Adipocyte (in vitro differentiated cells): ENCODE measurements at regions not wholly inside any gene's neighbourhood (a gene's known extent, or its start where the extent isn't known, plus 50 kb on each side); places are given as distances from the start of the nearest gene placed in this dataset.
"Not testable (repeated sequence)": the region's sequence is repeated elsewhere in the genome, so short reads cannot be mapped to it uniquely, and the experiment has no call there.

ENCODE experiments used
- DNase-seq: peaks from one replicate; pipeline ENCODE4 v3.0.0-alpha.2; 2015; ENCODE audit warnings: low read depth
- H3K27me3 ChIP-seq: replicated peaks from 2 replicates; pipeline ENCODE4 v1.7.0; 2013; ENCODE audit warnings: mild to moderate bottlenecking, low read length, moderate library complexity; ENCODE audit not compliant: control insufficient read depth, insufficient read depth
- H3K36me3 ChIP-seq: 2 replicates; pipeline ENCODE4 v1.7.0; 2013; ENCODE audit warnings: low read length, mild to moderate bottlenecking, moderate library complexity; ENCODE audit not compliant: control insufficient read depth, insufficient read depth, severe bottlenecking
- H3K4me1 ChIP-seq: 2 replicates; pipeline ENCODE4 v1.7.0; 2013; ENCODE audit warnings: mild to moderate bottlenecking, low read length, moderate library complexity; ENCODE audit not compliant: control insufficient read depth, insufficient read depth
- H3K4me3 ChIP-seq: 2 replicates; pipeline ENCODE4 v1.7.0; 2013; ENCODE audit warnings: mild to moderate bottlenecking, low read length, moderate library complexity
- H3K9ac ChIP-seq: 2 replicates; pipeline ENCODE4 v1.7.0; 2013; ENCODE audit warnings: mild to moderate bottlenecking, low read length, moderate library complexity
- H3K9me3 ChIP-seq: 2 replicates; pipeline ENCODE4 v1.7.0; 2013; ENCODE audit warnings: mild to moderate bottlenecking, low read length, moderate library complexity; ENCODE audit not compliant: control insufficient read depth

DNA sequence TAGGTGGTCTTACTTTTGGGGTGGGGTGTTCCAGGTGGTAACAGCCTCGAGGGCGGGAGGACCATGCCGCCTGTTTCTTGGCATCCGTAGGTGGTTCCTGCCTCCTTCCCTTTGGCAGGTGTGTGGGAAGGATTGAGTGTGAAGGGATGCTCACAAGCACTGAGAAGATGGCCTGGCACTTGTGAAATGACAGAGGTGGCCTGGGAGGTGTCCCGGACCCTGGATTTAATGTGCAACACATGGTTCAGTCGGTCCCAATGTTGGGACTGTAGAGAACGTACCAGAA, 165.8 kb upstream of the FOXF1 start:
- Histone ChIP-seq H3K9ac (no peak overlapping the region), H3K4me1 (peaks cover 20% of the 10 kb centered on the region), H3K9me3 (peaks cover 5% of the 10 kb centered on the region), H3K4me3 (no peak overlapping the region), H3K27me3 (peaks cover 47% of the 10 kb centered on the region), H3K36me3 (no peaks in the 10 kb centered on the region)
- DNase-seq: no peak

DNA sequence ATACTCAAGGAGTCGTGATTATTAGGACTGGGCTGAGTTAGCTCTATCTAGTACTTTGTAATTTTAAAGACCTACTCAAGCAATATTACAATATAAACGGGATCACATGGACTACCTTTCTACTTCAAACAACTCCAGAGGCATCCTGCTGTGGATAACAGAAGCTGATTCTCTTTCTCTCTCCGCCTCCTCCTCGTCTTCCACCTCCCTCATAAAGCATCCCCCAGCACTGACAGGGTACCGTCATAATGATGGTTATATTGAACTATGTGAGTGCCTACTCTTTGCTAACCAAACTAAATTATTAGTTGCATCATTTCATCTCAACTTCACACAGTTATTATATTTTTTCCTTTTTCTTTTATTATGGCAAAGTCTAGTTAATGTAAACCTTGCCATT, 165.4 kb upstream of the FOXF1 start:
- H3K9ac ChIP-seq: no peak overlapping the region
- H3K4me3 ChIP-seq: no peak overlapping the region
- peaks cover 5% of the 10 kb centered on the region for H3K9me3 ChIP-seq
- H3K4me1 ChIP-seq: peaks cover 20% of the 10 kb centered on the region
- H3K36me3 ChIP-seq: no peaks in the 10 kb centered on the region
- DNase-seq: no peak
- H3K27me3 ChIP-seq: peaks cover 50% of the 10 kb centered on the region

DNA sequence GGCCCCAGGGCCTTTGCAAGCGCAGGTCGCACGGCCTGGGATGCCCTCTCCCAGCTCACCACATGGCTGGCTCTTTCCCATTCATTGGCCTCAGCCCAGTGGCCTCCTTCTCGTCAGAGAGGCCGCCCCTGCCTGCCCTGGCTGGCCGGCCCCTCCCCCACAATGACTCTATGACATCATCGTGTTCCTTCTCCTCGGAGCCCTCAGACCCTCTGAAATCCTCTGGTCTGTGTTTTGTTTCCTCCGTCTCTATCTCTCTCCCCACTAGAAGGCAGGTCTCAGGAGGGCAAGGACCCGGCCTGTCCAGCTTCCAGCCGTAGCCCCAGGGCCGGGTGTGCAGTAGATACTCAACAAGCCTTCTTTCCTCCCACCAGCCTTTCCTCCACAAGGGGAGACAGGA, 164.8 kb upstream of the FOXF1 start:
- H3K36me3 ChIP-seq: no peaks in the 10 kb centered on the region
- DNase-seq: no peak
- peaks cover 5% of the 10 kb centered on the region for H3K9me3 ChIP-seq
- no peak overlapping the region for H3K4me3 ChIP-seq
- H3K9ac ChIP-seq: no peak overlapping the region
- H3K4me1 ChIP-seq: peaks cover 20% of the 10 kb centered on the region
- peaks cover 57% of the 10 kb centered on the region for H3K27me3 ChIP-seq

DNA sequence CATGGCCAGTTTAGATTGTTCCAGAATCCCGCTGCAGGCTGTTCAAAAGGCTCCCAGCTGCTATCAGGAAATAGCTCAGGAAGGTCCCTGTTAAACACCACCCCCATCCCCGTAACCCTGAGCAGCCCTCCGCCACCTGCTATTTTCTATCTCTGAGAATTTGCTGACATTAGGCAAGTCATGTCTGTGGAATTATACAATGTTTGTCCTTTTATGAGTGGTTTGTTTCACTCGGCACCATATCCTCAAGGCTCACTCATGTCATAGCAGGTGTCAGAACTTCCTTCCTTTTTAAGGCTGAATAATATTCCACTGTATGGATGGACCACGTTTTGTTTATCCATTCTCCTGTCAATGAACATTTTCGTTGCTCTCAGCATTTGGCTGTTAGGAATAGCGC, 164.3 kb upstream of the FOXF1 start:
- no peak overlapping the region for H3K4me3 ChIP-seq
- no peak overlapping the region for H3K9ac ChIP-seq
- H3K36me3 ChIP-seq: no peaks in the 10 kb centered on the region
- H3K27me3 ChIP-seq: peaks cover 60% of the 10 kb centered on the region
- peaks cover 20% of the 10 kb centered on the region for H3K4me1 ChIP-seq
- H3K9me3 ChIP-seq: peaks cover 5% of the 10 kb centered on the region
- DNase-seq: no peak

DNA sequence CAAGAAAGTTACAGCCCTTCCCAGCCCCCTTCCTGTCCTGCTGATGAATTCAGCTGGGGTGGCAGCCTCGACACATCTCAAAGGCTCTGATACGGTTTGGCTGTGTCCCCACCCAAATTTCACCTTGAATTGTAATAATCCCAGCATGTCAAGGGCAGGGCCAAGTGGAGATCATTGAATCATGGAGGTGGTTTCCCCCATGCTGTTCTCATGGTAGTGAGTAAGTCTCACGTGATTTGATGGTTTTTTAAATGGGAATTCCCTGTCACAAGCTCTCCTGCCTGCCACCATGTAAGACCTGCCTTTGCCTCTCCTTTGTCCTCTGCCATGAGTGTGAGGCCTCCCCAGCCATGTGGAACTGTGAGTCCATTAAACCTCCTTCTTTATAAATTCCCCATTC, 163.2 kb upstream of the FOXF1 start:
- Histone ChIP-seq H3K9ac (no peak overlapping the region), H3K4me3 (no peak overlapping the region), H3K9me3 (peaks cover 5% of the 10 kb centered on the region), H3K4me1 (peaks cover 20% of the 10 kb centered on the region), H3K36me3 (no peaks in the 10 kb centered on the region), H3K27me3 (peaks cover 66% of the 10 kb centered on the region)
- no peak for DNase-seq

DNA sequence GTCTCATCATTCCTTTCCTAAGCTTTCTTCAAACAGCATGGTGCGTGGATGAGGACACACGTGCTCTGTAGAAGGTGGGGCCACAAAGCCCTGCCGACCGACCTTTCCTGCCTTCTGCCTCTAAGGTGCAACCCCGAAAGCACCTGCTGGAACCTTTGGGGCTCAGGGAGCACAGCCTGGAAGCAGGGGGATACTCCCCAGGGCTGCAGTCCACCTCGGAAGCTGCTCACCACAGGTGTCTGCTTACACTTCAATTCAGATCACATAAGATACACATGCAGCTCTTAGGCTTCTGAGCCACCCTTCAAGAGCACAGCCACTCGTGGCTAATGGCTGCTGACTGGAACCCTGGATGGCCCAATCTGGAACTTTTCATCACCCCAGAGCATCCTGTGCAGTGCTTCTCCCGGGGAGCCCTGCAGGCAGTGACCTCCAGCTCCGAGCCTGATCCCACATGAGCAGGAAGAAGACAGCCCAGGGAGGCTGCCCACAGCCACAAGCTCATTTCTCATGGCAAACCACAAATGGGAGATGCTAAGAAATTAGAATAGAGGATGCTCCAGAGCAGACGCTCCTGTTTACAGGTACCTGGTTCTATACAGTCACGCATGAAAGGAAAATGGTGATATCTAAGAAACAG, 162.3 kb upstream of the FOXF1 start:
- peaks cover 15% of the 10 kb centered on the region for H3K4me1 ChIP-seq
- H3K9me3 ChIP-seq: peaks cover 5% of the 10 kb centered on the region
- no peak for DNase-seq
- H3K36me3 ChIP-seq: no peaks in the 10 kb centered on the region
- peaks cover 73% of the 10 kb centered on the region for H3K27me3 ChIP-seq
- H3K4me3 ChIP-seq: no peak overlapping the region
- H3K9ac ChIP-seq: no peak overlapping the region

DNA sequence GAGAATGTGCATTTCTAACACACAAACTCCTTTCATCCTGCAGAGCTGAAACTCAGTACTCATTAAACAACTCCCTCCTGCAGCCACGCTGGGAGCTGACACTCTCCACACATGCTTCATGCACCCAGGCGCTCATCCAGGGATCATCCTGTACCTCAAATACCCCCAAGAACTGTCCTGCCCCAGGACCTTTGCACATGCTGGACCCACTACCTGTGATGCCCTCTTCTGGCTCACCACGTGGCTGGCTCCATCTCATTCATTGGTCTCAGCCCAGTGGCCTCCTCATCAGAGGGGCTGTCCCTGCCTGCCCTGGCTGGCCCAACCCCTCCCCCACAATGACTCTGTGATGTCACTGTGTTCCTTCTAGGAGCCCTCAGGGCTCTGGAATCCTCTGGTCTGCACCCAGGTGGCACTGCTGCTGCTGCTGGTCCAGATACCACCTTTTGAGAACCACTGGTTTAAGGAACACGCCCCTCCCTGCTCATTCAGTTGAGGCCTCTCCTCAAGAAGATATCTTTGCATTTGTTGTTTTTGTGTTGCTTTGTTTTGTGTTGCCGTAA, 160.9 kb upstream of the FOXF1 start:
- Histone ChIP-seq H3K4me3 (no peak overlapping the region), H3K9me3 (peaks cover 5% of the 10 kb centered on the region), H3K4me1 (peaks cover under 1% of the 10 kb centered on the region), H3K27me3 (peaks cover 71% of the 10 kb centered on the region), H3K9ac (no peak overlapping the region), H3K36me3 (no peaks in the 10 kb centered on the region)
- no peak for DNase-seq

DNA sequence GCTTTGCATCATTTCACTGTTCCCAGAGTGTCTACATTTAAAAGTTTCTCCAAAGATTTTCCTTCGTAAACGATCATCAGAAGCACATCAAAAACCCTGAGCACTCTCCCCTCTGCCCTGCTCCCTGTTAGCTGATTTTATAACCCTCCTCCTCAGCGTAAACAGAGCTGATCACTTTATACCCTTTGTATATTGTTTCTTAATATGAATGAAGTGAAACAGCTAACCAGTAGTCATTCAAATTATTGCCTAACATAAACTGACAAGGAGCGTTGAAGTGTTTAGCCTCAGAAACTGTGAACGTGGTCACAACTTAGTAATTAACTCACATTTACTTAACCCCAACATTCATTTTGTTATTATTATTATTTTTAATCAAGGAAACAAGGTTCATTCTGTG, 160.0 kb upstream of the FOXF1 start:
- H3K4me3 ChIP-seq: no peak overlapping the region
- peaks cover 63% of the 10 kb centered on the region for H3K27me3 ChIP-seq
- no peaks in the 10 kb centered on the region for H3K36me3 ChIP-seq
- no peak overlapping the region for H3K9ac ChIP-seq
- no peak for DNase-seq
- peaks cover 5% of the 10 kb centered on the region for H3K9me3 ChIP-seq
- no peaks in the 10 kb centered on the region for H3K4me1 ChIP-seq

DNA sequence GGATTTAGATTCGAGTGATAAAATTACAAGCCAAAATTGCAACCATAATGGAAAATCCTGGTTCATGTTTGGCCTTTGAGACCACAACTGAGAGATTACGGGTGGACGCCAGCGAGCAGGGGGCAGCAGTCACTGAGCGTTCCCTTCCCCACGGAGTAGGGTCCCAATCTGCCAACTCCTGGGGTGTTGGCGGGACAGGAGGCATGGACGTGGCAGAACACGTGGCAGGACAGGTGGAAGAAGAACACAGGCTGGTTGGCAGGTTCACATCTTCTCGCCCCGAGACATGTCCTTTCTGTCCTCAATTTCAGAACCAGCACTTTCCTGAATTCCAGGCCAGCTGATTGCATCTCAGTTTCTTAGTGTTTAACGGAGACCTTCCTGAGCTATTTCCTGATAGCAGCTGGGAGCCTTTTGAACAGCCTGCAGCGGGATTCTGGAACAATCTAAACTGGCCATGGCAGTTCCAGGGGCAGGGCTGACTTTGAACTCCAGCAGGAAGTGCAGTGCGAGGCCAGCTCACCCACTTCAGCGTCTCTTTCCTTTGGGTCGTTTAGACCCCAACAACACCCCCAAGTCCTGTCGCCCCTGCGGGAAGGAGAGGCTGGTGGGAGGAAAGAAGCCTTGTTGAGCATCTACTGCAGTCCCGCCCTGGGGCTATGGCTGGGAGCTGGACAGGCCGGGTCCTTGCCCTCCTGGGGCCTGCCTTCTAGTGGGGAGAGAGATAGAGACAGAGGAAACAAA, 159.1 kb upstream of the FOXF1 start:
- H3K9me3 ChIP-seq: peaks cover 11% of the 10 kb centered on the region
- DNase-seq: no peak
- no peak overlapping the region for H3K9ac ChIP-seq
- no peak overlapping the region for H3K4me3 ChIP-seq
- peaks cover 60% of the 10 kb centered on the region for H3K27me3 ChIP-seq
- no peaks in the 10 kb centered on the region for H3K36me3 ChIP-seq
- no peaks in the 10 kb centered on the region for H3K4me1 ChIP-seq

DNA sequence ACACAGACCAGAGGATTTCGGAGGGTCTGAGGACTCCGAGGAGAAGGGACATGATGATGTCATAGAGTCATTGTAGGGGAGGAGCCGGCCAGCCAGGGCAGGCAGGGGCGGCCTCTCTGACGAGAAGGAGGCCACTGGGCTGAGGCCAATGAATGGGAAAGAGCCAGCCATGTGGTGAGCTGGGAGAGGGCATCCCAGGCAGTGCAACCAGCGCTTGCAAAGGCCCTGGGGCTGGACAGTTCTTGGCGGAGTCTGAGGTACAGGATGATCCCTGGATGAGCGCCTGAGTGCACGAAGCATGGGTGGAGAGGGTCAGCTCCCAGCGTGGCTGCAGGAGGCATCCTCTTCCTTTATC, 158.6 kb upstream of the FOXF1 start:
- not testable (repeated sequence) for H3K4me1 ChIP-seq, DNase-seq, H3K4me3 ChIP-seq, H3K9ac ChIP-seq, H3K36me3 ChIP-seq
- Histone ChIP-seq H3K9me3 (peaks cover 11% of the 10 kb centered on the region), H3K27me3 (peaks cover 56% of the 10 kb centered on the region)

DNA sequence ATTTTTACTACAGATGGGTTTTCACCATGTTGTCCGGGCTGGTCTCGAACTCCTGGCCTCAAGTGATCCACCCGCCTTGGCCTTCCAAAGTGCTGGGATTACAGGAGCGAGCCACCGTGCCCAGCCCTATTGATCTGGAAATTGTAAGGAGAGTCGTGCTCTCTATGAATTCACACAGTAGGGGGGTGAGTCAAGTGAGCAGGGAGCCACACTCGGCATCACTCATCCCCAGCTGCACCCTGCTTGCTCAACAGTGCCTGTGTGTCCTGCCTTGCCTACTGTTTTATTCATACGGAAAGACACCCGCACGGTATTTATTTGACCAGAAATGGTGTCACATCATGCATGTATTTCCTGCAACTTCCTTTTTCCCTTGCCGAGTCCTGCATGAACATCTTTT, 157.2 kb upstream of the FOXF1 start:
- Histone ChIP-seq H3K9ac (no peak overlapping the region), H3K4me3 (no peak overlapping the region), H3K27me3 (peaks cover 52% of the 10 kb centered on the region), H3K9me3 (peaks cover 11% of the 10 kb centered on the region), H3K36me3 (no peaks in the 10 kb centered on the region), H3K4me1 (no peaks in the 10 kb centered on the region)
- DNase-seq: no peak
